BLaER1 (cell line): ENCODE measurements at regions not wholly inside any gene's neighbourhood (a gene's known extent, or its start where the extent isn't known, plus 50 kb on each side); places are given as distances from the start of the nearest gene placed in this dataset.

ENCODE experiments used
- H3K27ac ChIP-seq: shearing (Covaris generic); formaldehyde crosslinking; 2 replicates; pipeline ENCODE4 v1.8.1; 2022
- H3K27me3 ChIP-seq: shearing (Covaris generic); formaldehyde crosslinking; 2 replicates; pipeline ENCODE4 v1.8.1; 2022
- H3K36me3 ChIP-seq: shearing (Covaris generic); formaldehyde crosslinking; 2 replicates; pipeline ENCODE4 v1.8.1; 2022
- H3K4me1 ChIP-seq: shearing (Covaris generic); formaldehyde crosslinking; 2 replicates; pipeline ENCODE4 v1.8.1; 2022
- H3K4me2 ChIP-seq: shearing (Covaris generic); formaldehyde crosslinking; 2 replicates; pipeline ENCODE4 v1.8.1; 2022
- H3K4me3 ChIP-seq: shearing (Covaris generic); formaldehyde crosslinking; 2 replicates; pipeline ENCODE4 v1.8.1; 2022
- H3K9ac ChIP-seq: shearing (Covaris generic); formaldehyde crosslinking; 2 replicates; pipeline ENCODE4 v1.8.1; 2022
- H3K9me3 ChIP-seq: shearing (Covaris generic); formaldehyde crosslinking; 2 replicates; pipeline ENCODE4 v1.8.1; 2022
- H4K20me1 ChIP-seq: shearing (Covaris generic); formaldehyde crosslinking; 2 replicates; pipeline ENCODE4 v1.8.1; 2022
- Cebpa-rat ChIP-seq: shearing (Covaris generic); IDR thresholded peaks from 2 replicates; pipeline ENCODE4 v1.8.1; 2022

DNA sequence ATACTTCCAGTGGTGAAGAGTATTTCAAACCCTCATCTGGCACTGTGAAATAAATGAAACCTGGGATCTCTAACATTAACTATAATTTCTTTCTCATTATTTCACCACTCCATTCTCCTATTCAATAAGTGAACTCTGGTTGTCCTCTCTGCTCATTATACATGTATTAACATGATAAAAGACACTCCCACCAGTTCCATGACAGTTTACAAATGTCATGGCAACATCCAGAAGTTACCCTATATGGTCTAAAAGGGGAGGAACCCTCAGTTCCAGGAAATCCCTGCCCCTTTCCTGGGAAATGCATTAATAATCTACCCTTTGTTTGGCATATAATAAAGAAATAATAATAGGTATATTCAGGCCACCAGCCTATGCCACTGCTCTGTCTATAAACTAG is 62.7 kb upstream of the BRINP3 start:
- Histone ChIP-seq H3K4me1 (no peaks in the 10 kb centered on the region), H3K36me3 (no peaks in the 10 kb centered on the region), H3K27ac (no peak overlapping the region), H4K20me1 (no peaks in the 10 kb centered on the region), H3K4me3 (no peak overlapping the region), H3K27me3 (no peaks in the 10 kb centered on the region), H3K4me2 (no peak overlapping the region), H3K9ac (no peak overlapping the region), H3K9me3 (no peaks in the 10 kb centered on the region)
- no peak for TF ChIP-seq Cebpa-rat

DNA sequence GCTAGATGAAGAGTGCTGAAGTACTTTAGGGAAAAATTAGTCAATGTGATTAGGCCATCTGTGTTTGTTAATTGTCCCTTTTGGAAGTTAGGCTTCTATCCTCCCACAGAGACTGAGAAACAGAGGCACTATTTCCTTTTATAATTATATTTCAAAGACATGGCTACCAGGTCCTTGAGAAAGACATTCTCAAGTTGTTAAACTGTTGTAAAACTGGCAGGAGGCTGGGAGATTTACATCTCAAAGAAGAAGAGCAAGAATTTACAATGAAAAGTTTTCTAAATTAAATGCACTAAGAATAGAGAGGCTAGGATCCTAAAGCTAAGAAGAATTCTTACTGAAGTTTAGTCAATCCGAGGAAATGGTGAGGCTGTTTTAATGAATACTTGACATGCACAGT is 74.0 kb upstream of the BRINP3 start:
- no peak overlapping the region for H3K4me3 ChIP-seq
- no peak overlapping the region for H3K4me2 ChIP-seq
- no peaks in the 10 kb centered on the region for H3K9me3 ChIP-seq
- no peaks in the 10 kb centered on the region for H3K4me1 ChIP-seq
- no peaks in the 10 kb centered on the region for H4K20me1 ChIP-seq
- H3K9ac ChIP-seq = no peak overlapping the region
- H3K27me3 ChIP-seq = no peaks in the 10 kb centered on the region
- TF ChIP-seq Cebpa-rat = no peak
- H3K27ac ChIP-seq = no peak overlapping the region
- H3K36me3 ChIP-seq = no peaks in the 10 kb centered on the region

- Histone ChIP-seq H3K9ac (no peak overlapping the region), H3K4me1 (no peaks in the 10 kb centered on the region), H3K27me3 (no peaks in the 10 kb centered on the region), H4K20me1 (no peaks in the 10 kb centered on the region), H3K36me3 (no peaks in the 10 kb centered on the region), H3K4me3 (no peak overlapping the region), H3K4me2 (no peak overlapping the region), H3K27ac (no peak overlapping the region), H3K9me3 (no peaks in the 10 kb centered on the region)
- no peak for TF ChIP-seq Cebpa-rat
Measured at GRCh38 chr1:190560161-190560681, 82.6 kb upstream of the BRINP3 start.

- Histone ChIP-seq H3K9me3 (no peaks in the 10 kb centered on the region), H3K36me3 (no peaks in the 10 kb centered on the region), H4K20me1 (no peaks in the 10 kb centered on the region), H3K9ac (no peak overlapping the region), H3K4me3 (no peak overlapping the region), H3K4me2 (no peak overlapping the region), H3K27ac (no peak overlapping the region), H3K4me1 (no peaks in the 10 kb centered on the region), H3K27me3 (no peaks in the 10 kb centered on the region)
- TF ChIP-seq Cebpa-rat = no peak
Measured at GRCh38 chr1:190563230-190563629, 85.6 kb upstream of the BRINP3 start.

GRCh38 chr1:190564117-190564516 is 86.5 kb upstream of the BRINP3 start:
- no peak for TF ChIP-seq Cebpa-rat
- H3K4me1 ChIP-seq = no peaks in the 10 kb centered on the region
- no peak overlapping the region for H3K4me2 ChIP-seq
- H3K9me3 ChIP-seq = no peaks in the 10 kb centered on the region
- H3K36me3 ChIP-seq = no peaks in the 10 kb centered on the region
- H3K27me3 ChIP-seq = no peaks in the 10 kb centered on the region
- H4K20me1 ChIP-seq = no peaks in the 10 kb centered on the region
- no peak overlapping the region for H3K9ac ChIP-seq
- no peak overlapping the region for H3K4me3 ChIP-seq
- no peak overlapping the region for H3K27ac ChIP-seq

- no peak for TF ChIP-seq Cebpa-rat
- no peaks in the 10 kb centered on the region for H3K9me3 ChIP-seq
- H4K20me1 ChIP-seq = no peaks in the 10 kb centered on the region
- H3K27me3 ChIP-seq = no peaks in the 10 kb centered on the region
- no peak overlapping the region for H3K4me2 ChIP-seq
- H3K27ac ChIP-seq = no peak overlapping the region
- H3K36me3 ChIP-seq = no peaks in the 10 kb centered on the region
- peaks cover 5% of the 10 kb centered on the region for H3K4me1 ChIP-seq
- no peak overlapping the region for H3K4me3 ChIP-seq
- H3K9ac ChIP-seq = no peak overlapping the region
Measured at GRCh38 chr1:190578017-190578416, 100.4 kb upstream of the BRINP3 start.

DNA sequence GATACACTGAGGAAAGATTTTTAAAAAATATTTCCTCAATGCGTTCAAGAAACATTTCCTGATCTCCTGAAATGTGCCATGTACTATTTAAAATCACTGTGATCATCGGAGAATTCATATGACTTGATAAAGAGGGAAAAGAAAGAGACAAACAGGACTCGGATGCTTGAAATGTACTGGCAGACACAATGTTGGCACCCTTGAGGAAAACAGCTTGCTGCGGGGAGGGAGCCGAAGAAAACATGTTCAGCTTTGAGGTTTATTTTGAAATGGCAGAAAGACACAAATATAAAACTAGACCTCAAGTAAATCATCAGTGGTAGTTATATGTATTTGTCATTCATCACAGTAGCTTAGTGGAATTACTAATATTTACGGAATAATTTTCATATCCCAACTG is 100.9 kb upstream of the BRINP3 start:
- TF ChIP-seq Cebpa-rat = no peak
- Histone ChIP-seq H3K27ac (no peak overlapping the region), H3K4me3 (no peak overlapping the region), H4K20me1 (no peaks in the 10 kb centered on the region), H3K4me2 (no peak overlapping the region), H3K27me3 (no peaks in the 10 kb centered on the region), H3K36me3 (no peaks in the 10 kb centered on the region), H3K9me3 (no peaks in the 10 kb centered on the region), H3K9ac (no peak overlapping the region), H3K4me1 (peaks cover 5% of the 10 kb centered on the region)

DNA sequence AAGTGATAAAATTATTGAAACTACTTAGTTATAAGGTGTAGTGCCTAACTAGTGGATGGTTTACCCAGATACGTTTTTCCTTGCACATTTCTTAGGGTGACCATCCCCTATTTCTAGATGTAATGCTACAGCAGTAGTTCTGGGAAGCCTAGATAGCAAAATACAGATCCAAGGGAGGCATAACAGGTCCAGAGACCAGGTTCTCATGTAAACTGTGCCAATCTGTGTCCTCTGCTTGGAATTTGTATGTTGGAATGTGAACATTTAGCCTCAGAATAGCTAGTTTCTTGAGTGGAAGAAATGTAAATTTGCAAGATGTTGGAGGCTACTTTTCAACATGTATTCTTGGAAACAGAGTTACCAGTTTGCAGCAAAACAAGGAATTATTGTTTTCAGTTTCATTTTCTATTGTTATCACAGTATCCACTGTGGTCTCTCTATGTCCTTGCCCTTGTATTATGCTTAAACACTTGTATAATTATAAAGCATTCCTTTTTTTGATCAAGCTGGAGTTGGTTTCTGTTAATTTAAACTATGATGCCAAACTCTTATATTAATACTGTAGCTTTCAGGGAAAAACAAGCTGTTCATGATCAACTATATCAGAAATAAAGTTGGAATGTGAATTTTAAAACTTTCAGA is 102.0 kb upstream of the BRINP3 start:
- H3K9ac ChIP-seq = no peak overlapping the region
- peaks cover 5% of the 10 kb centered on the region for H3K4me1 ChIP-seq
- no peaks in the 10 kb centered on the region for H3K36me3 ChIP-seq
- no peaks in the 10 kb centered on the region for H4K20me1 ChIP-seq
- peak overlapping the region; percentile 35 for H3K27ac ChIP-seq
- H3K4me3 ChIP-seq = no peak overlapping the region
- no peak for TF ChIP-seq Cebpa-rat
- H3K4me2 ChIP-seq = peak overlapping the region; percentile 38
- no peaks in the 10 kb centered on the region for H3K9me3 ChIP-seq
- no peaks in the 10 kb centered on the region for H3K27me3 ChIP-seq

- Histone ChIP-seq H3K4me2 (no peak overlapping the region), H4K20me1 (no peaks in the 10 kb centered on the region), H3K27me3 (no peaks in the 10 kb centered on the region), H3K4me3 (no peak overlapping the region), H3K36me3 (no peaks in the 10 kb centered on the region), H3K9ac (no peak overlapping the region), H3K9me3 (no peaks in the 10 kb centered on the region), H3K4me1 (peaks cover 5% of the 10 kb centered on the region), H3K27ac (no peak overlapping the region)
- no peak for TF ChIP-seq Cebpa-rat
Measured at GRCh38 chr1:190583862-190584261, 106.2 kb upstream of the BRINP3 start.

GRCh38 chr1:190588424-190588823 is 110.8 kb upstream of the BRINP3 start:
- TF ChIP-seq Cebpa-rat = no peak

GRCh38 chr1:190595438-190595837 is 117.8 kb upstream of the BRINP3 start:
- no peak for TF ChIP-seq Cebpa-rat
- Histone ChIP-seq H3K9me3 (no peaks in the 10 kb centered on the region), H3K4me3 (no peak overlapping the region), H4K20me1 (no peaks in the 10 kb centered on the region), H3K36me3 (no peaks in the 10 kb centered on the region), H3K4me1 (no peaks in the 10 kb centered on the region), H3K27me3 (no peaks in the 10 kb centered on the region), H3K4me2 (no peak overlapping the region), H3K9ac (no peak overlapping the region), H3K27ac (no peak overlapping the region)

More at GRCh38 chr1:190588424-190588823, 110.8 kb upstream of the BRINP3 start:
- H3K27ac ChIP-seq = no peak overlapping the region
- no peak overlapping the region for H3K4me2 ChIP-seq
- H3K9ac ChIP-seq = no peak overlapping the region
- no peaks in the 10 kb centered on the region for H3K9me3 ChIP-seq
- H3K36me3 ChIP-seq = no peaks in the 10 kb centered on the region
- H3K4me1 ChIP-seq = no peaks in the 10 kb centered on the region
- no peaks in the 10 kb centered on the region for H4K20me1 ChIP-seq
- H3K27me3 ChIP-seq = no peaks in the 10 kb centered on the region
- H3K4me3 ChIP-seq = no peak overlapping the region
